K562 (cell line): ENCODE measurements at regions not wholly inside any gene's neighbourhood (a gene's known extent, or its start where the extent isn't known, plus 50 kb on each side); places are given as distances from the start of the nearest gene placed in this dataset.
A peak's percentile ranks its signal among the peaks of the same experiment; 100 is the strongest.

Experiments used
- ATAC-seq: fragments of 200-7000 bp; cut with Tn5 transposase; 3 replicates; pipeline ENCODE4 v1.9.1; 2020; ENCODE audit warnings: moderate library complexity
- BruUV-seq: library from RNA; stranded (reverse); fragments of 400-500 nt; replicated peaks from 2 replicates; lab custom pipeline; 2021; lab: Mats Ljungman, UMichigan
- CTCF ChIA-PET: fragments of 300-600 bp; formaldehyde crosslinking; extraction: SDS; loops from one replicate; lab custom pipeline; 2021; ENCODE audit warnings: low intra/inter-chr PET ratio; lab: Yijun Ruan, JAX
- POLR2A ChIA-PET: fragments of 300-600, 350-650 bp; sonication (Branson Sonifier 250); formaldehyde crosslinking; extraction: SDS; loops from one replicate; lab custom pipeline; 2021; ENCODE audit warnings: antibody characterized with exemption, inconsistent platforms; lab: Yijun Ruan, JAX
- DNase-seq, 4 experiments: peaks; one replicate each; pipeline versions ENCODE4 v3.0.0 to v3.0.0-alpha.2; 2011 to 2018; ENCODE audit warnings: low spot score in 3 of 4, mixed read lengths in 3 of 4; ENCODE audit errors: extremely low read depth in 1 of 4
- FAIRE-seq: peaks from 2 replicates; lab custom pipeline; 2011; peaks lifted over from hg19 to GRCh38; lab: Jason Lieb, UNC
- H2AFZ ChIP-seq: 2 replicates; pipeline ENCODE4 v1.6.0; 2011; ENCODE audit warnings: low read depth, low read length, control low read depth, inconsistent platforms
- H3K27ac ChIP-seq: fragments of 200-600 bp; 3 replicates; pipeline ENCODE4 v1.8.0; 2011; ENCODE audit warnings: low read depth, mild to moderate bottlenecking, control low read depth, inconsistent platforms, low read length, moderate library complexity, mixed read lengths; ENCODE audit errors: extremely low read depth
- H3K27me3 ChIP-seq, 2 experiments: fragments of 300-600 bp in 1 of 2; 2 replicates in 1 of 2; 3 replicates in 1 of 2; pipeline versions ENCODE4 v1.6.0 to v1.8.0; 2011; ENCODE audit warnings: inconsistent platforms in 2 of 2, low read length in 2 of 2, mild to moderate bottlenecking in 1 of 2, mixed read lengths in 1 of 2, moderate library complexity in 1 of 2; ENCODE audit not compliant: control insufficient read depth in 2 of 2, insufficient read depth in 2 of 2
- H3K36me3 ChIP-seq: fragments of 300-600 bp; 3 replicates; pipeline ENCODE4 v1.8.0; 2011; ENCODE audit warnings: mild to moderate bottlenecking, low read length, inconsistent platforms; ENCODE audit not compliant: control insufficient read depth, insufficient read depth
- H3K4me1 ChIP-seq, 2 experiments: fragments of 200-600 bp in 1 of 2; replicated peaks in 1 of 2; 2 replicates in 1 of 2; 3 replicates in 1 of 2; pipeline versions ENCODE4 v1.5.1 to v1.8.0; 2011; ENCODE audit warnings: inconsistent platforms in 2 of 2, low read length in 2 of 2, mild to moderate bottlenecking in 1 of 2, mixed read lengths in 1 of 2, moderate library complexity in 1 of 2; ENCODE audit not compliant: control insufficient read depth in 2 of 2, insufficient read depth in 2 of 2
- H3K4me2 ChIP-seq: 2 replicates; pipeline ENCODE4 v1.6.1; 2011; ENCODE audit warnings: low read length, control low read depth, inconsistent platforms, mixed read lengths; ENCODE audit not compliant: insufficient read depth
- H3K4me3 ChIP-seq: fragments of 200-600 bp; sonication (generic), shearing (Covaris generic); 2 replicates; pipeline ENCODE4 v1.5.1; 2016; ENCODE audit warnings: control low read depth, inconsistent platforms
- H3K79me2 ChIP-seq: fragments of 200-600 bp; 3 replicates; pipeline ENCODE4 v1.8.0; 2011; ENCODE audit warnings: low read length, inconsistent platforms; ENCODE audit not compliant: control insufficient read depth, insufficient read depth
- H3K9ac ChIP-seq, 2 experiments: 2 replicates each; pipeline versions ENCODE4 v1.6.0 to v1.6.1; 2011; ENCODE audit warnings: low read depth in 2 of 2, low read length in 2 of 2, control low read depth in 1 of 2, inconsistent platforms in 1 of 2, mild to moderate bottlenecking in 1 of 2, mixed read lengths in 1 of 2; ENCODE audit not compliant: insufficient read depth in 1 of 2
- H3K9me1 ChIP-seq: one replicate; pipeline ENCODE4 v1.6.0; 2011; ENCODE audit warnings: inconsistent platforms, mild to moderate bottlenecking, low read length, moderate library complexity; ENCODE audit not compliant: control insufficient read depth, insufficient read depth
- H3K9me3 ChIP-seq: replicated peaks from 2 replicates; pipeline ENCODE4 v1.5.1; 2011; ENCODE audit warnings: low read depth, low read length, inconsistent platforms; ENCODE audit not compliant: control insufficient read depth, insufficient read depth
- H4K20me1 ChIP-seq: replicated peaks from 2 replicates; pipeline ENCODE4 v1.6.1; 2011; ENCODE audit warnings: low read length, inconsistent platforms, mixed read lengths; ENCODE audit not compliant: control insufficient read depth, insufficient read depth
- ARID1B ChIP-seq: fragments of 450-650 bp; IDR thresholded peaks from 2 replicates; pipeline ENCODE4 v1.6.1; 2016; ENCODE audit warnings: antibody characterized with exemption, mild to moderate bottlenecking, inconsistent platforms
- CEBPB ChIP-seq: fragments of 450-650 bp; IDR thresholded peaks from 2 replicates; pipeline ENCODE4 v1.6.1; 2016; ENCODE audit warnings: missing genetic modification characterization, missing compliant biosample characterization
- CEBPG ChIP-seq, 3 experiments: fragments of 200-800 bp in 1 of 3; sonication (Bioruptor generic) in 1 of 3; sonication (generic) in 1 of 3; formaldehyde crosslinking in 1 of 3; IDR thresholded peaks in 2 of 3; conservative IDR thresholded peaks in 1 of 3; 2 replicates each; pipeline versions ENCODE4 v1.6.1 to v1.8.0; 2016 to 2022; ENCODE audit warnings: missing compliant biosample characterization in 2 of 3, missing genetic modification characterization in 2 of 3, mild to moderate bottlenecking in 1 of 3, missing genetic modification reagents in 1 of 3
- CHCHD3 ChIP-seq: fragments of 250-450 bp; sonication (Bioruptor Pico); IDR thresholded peaks from 2 replicates; pipeline ENCODE4 v2.1.2; 2022; ENCODE audit warnings: mild to moderate bottlenecking
- CUX1 ChIP-seq: fragments of 200-800 bp; sonication (Bioruptor generic); IDR thresholded peaks from 2 replicates; pipeline ENCODE4 v1.6.1; 2016; ENCODE audit warnings: missing genetic modification characterization, missing compliant biosample characterization
- FOXA1 ChIP-seq: fragments of 450-650 bp; IDR thresholded peaks from 2 replicates; pipeline ENCODE4 v1.6.1; 2016; ENCODE audit warnings: mild to moderate bottlenecking, borderline replicate concordance
- HIVEP1 ChIP-seq: fragments of 250-450 bp; sonication (Bioruptor Pico); IDR thresholded peaks from 2 replicates; pipeline ENCODE4 v1.4.0; 2020; ENCODE audit warnings: mild to moderate bottlenecking
- LARP7 ChIP-seq: fragments of 450-650 bp; IDR thresholded peaks from 2 replicates; pipeline ENCODE4 v1.6.1; 2016
- MXI1 ChIP-seq: IDR thresholded peaks from 2 replicates; pipeline ENCODE4 v1.6.1; 2011; ENCODE audit warnings: low read depth, mild to moderate bottlenecking, improper control_type of control experiment, low read length
- NFATC3 ChIP-seq: fragments of 450-650 bp; IDR thresholded peaks from 2 replicates; pipeline ENCODE4 v1.6.1; 2017; ENCODE audit warnings: mild to moderate bottlenecking
- PBX2 ChIP-seq, 2 experiments: IDR thresholded peaks in 1 of 2; conservative IDR thresholded peaks in 1 of 2; 2 replicates each; pipeline ENCODE4 v1.6.1; 2016; ENCODE audit warnings: low read depth in 2 of 2, mild to moderate bottlenecking in 1 of 2, missing compliant biosample characterization in 1 of 2, missing genetic modification characterization in 1 of 2, moderate library complexity in 1 of 2
- SP2 ChIP-seq: IDR thresholded peaks from 2 replicates; pipeline ENCODE4 v1.6.1; 2011; ENCODE audit warnings: mild to moderate bottlenecking, low read depth, low read length, moderate library complexity; ENCODE audit not compliant: poor library complexity, severe bottlenecking; ENCODE audit errors: extremely low read depth
- ZNF644 ChIP-seq: fragments of 200-800 bp; sonication (Bioruptor generic); IDR thresholded peaks from 2 replicates; pipeline ENCODE4 v1.6.1; 2016; ENCODE audit warnings: low read depth, missing genetic modification characterization, missing compliant biosample characterization
- WGBS: fragments of 100-300 bp; shearing (Covaris generic); methylation state at CpG from one replicate; pipeline ENCODE4 v1.1.6; 2016; ENCODE audit warnings: low coverage, mixed read lengths; ENCODE audit not compliant: insufficient coverage; ENCODE audit errors: missing lambda C conversion rate; 5-methylcytosine and 5-hydroxymethylcytosine counted together
- in situ Hi-C: fragments of 300-500 bp; cut with MboI; formaldehyde crosslinking; loops from 4 replicates; pipeline ENCODE4 v1.15.0; 2018; ENCODE audit warnings: inconsistent platforms, mixed read lengths
- intact Hi-C: fragments of 100-400 bp; cut with micrococcal nuclease; formaldehyde crosslinking; loops from 2 replicates; pipeline ENCODE4 v1.14.2; 2022

GRCh38 chr11:127191689-127192088 is 191.1 kb upstream of the KIRREL3 start:
- POLR2A ChIA-PET, result no interaction called here
- 14% methylated on average over 1 of the region's 1 CpG for WGBS

GRCh38 chr11:127191261-127191660 is 190.7 kb upstream of the KIRREL3 start:
- ATAC-seq (no peak), DNase-seq (no peak), FAIRE-seq (no peak)
- Histone ChIP-seq H3K9me3 (no peaks in the 10 kb centered on the region), H3K36me3 (no peaks in the 10 kb centered on the region), H3K9me1 (no peaks in the 10 kb centered on the region), H3K4me3 (no peak overlapping the region), H3K27ac (no peak overlapping the region), H3K27me3 (no peaks in the 10 kb centered on the region), H3K79me2 (no peaks in the 10 kb centered on the region), H3K9ac (no peak overlapping the region), H3K4me2 (no peak overlapping the region), H2AFZ (no peak overlapping the region), H3K4me1 (no peaks in the 10 kb centered on the region), H4K20me1 (no peaks in the 10 kb centered on the region)
- ChIA-PET POLR2A (no interaction called here), CTCF (no interaction called here)
- BruUV-seq, result no TSS peak
- 0% methylated on average over 3 of the region's 3 CpGs for WGBS
- intact Hi-C loops (no loop called here), in situ Hi-C loops (no loop called here)
- no peak for TF ChIP-seq MXI1
- no peak for TF ChIP-seq FOXA1
- TF ChIP-seq NFATC3, result no peak
- TF ChIP-seq CUX1 (CRISPR knock-in tag), result no peak
- no peak for TF ChIP-seq PBX2 (CRISPR knock-in tag; IDR thresholded peaks at IDR 0.05; ENCODE audit: low read depth)
- no peak for TF ChIP-seq PBX2 (tag; conservative IDR thresholded peaks at IDR 0.05; ENCODE audit: low read depth)

More at GRCh38 chr11:127191689-127192088, 191.1 kb upstream of the KIRREL3 start:
- ATAC-seq, result no peak
- in situ Hi-C loops, result no loop called here
- H3K9me3 ChIP-seq, result no peaks in the 10 kb centered on the region
- H3K36me3 ChIP-seq, result no peaks in the 10 kb centered on the region
- intact Hi-C loops, result no loop called here
- no peak overlapping the region for H3K9ac ChIP-seq
- no peaks in the 10 kb centered on the region for H3K4me1 ChIP-seq
- H3K4me3 ChIP-seq, result no peak overlapping the region
- no peaks in the 10 kb centered on the region for H3K9me1 ChIP-seq
- DNase-seq, result no peak
- H2AFZ ChIP-seq, result no peak overlapping the region
- CTCF ChIA-PET, result no interaction called here
- no peaks in the 10 kb centered on the region for H3K27me3 ChIP-seq
- FAIRE-seq, result no peak
- H3K27ac ChIP-seq, result no peak overlapping the region
- H4K20me1 ChIP-seq, result no peaks in the 10 kb centered on the region
- H3K4me2 ChIP-seq, result no peak overlapping the region
- TF ChIP-seq CHCHD3 (CRISPR knock-in tag) (no peak), SP2 (no peak), HIVEP1 (CRISPR knock-in tag) (no peak), ARID1B (no peak), LARP7 (no peak), ZNF644 (tag) (no peak), CEBPB (peak; percentile 35; the same call in 1 of the 2 replicates), CEBPG (CRISPR knock-in tag; IDR thresholded peaks at IDR 0.05) (no peak), CEBPG (tag; conservative IDR thresholded peaks at IDR 0.05 in 1 of 2, IDR thresholded peaks at IDR 0.05 in 1 of 2) (peak in 1 of 2 experiments; percentile 72; a peak in 2 of 4 replicates)
- no TSS peak for BruUV-seq
- H3K79me2 ChIP-seq, result no peaks in the 10 kb centered on the region
